Spleen (tissue), 11 donors: ENCODE measurements at regions not wholly inside any gene's neighbourhood (a gene's known extent, or its start where the extent isn't known, plus 50 kb on each side); places are given as distances from the start of the nearest gene placed in this dataset.

Experiments used
- DNase-seq: peaks from one replicate; pipeline ENCODE4 v3.0.0-alpha.2; 2020
- H3K27ac ChIP-seq, 8 donors: fragments of 200-600 bp; sonication (generic) in 7 of 8; 1 replicate in 4 of 8; 2 replicates in 4 of 8; pipeline versions ENCODE4 v1.5.0 to v1.8.0; 2016 to 2021; ENCODE audit warnings: inconsistent platforms in 4 of 8, mild to moderate bottlenecking in 4 of 8, moderate library complexity in 1 of 8
- H3K27me3 ChIP-seq, 7 donors: fragments of 200-600 bp; sonication (generic) in 6 of 7; replicated peaks in 1 of 7; 1 replicate in 4 of 7; 2 replicates in 3 of 7; pipeline versions ENCODE4 v1.5.0 to v1.8.0; 2016 to 2021; ENCODE audit warnings: inconsistent platforms in 3 of 7, mild to moderate bottlenecking in 1 of 7
- H3K36me3 ChIP-seq, 6 donors: fragments of 200-600 bp; sonication (generic) in 5 of 6; 1 replicate in 4 of 6; 2 replicates in 2 of 6; pipeline versions ENCODE4 v1.5.0 to v1.8.0; 2016 to 2021; ENCODE audit warnings: inconsistent platforms in 2 of 6
- H3K4me1 ChIP-seq, 6 donors: fragments of 200-600 bp; sonication (generic) in 5 of 6; 1 replicate in 3 of 6; 2 replicates in 3 of 6; pipeline versions ENCODE4 v1.5.0 to v1.8.0; 2016 to 2021; ENCODE audit warnings: inconsistent platforms in 3 of 6
- H3K4me3 ChIP-seq, 8 donors: fragments of 200-600 bp; sonication (generic) in 7 of 8; 1 replicate in 4 of 8; 2 replicates in 4 of 8; pipeline versions ENCODE4 v1.5.0 to v1.8.0; 2016 to 2021; ENCODE audit warnings: inconsistent platforms in 4 of 8, mild to moderate bottlenecking in 4 of 8, moderate library complexity in 2 of 8
- H3K9me3 ChIP-seq, 8 donors: fragments of 200-600 bp; sonication (generic) in 7 of 8; 1 replicate in 4 of 8; 2 replicates in 4 of 8; pipeline versions ENCODE4 v1.5.0 to v1.8.0; 2016 to 2021; ENCODE audit warnings: inconsistent platforms in 4 of 8
- CTCF ChIP-seq, 11 experiments: fragments of 200-600 bp in 7 of 11; fragments of 450-650 bp in 4 of 11; sonication (generic) in 4 of 11; IDR thresholded peaks in 8 of 11; conservative IDR thresholded peaks in 3 of 11; 1 replicate in 7 of 11; 2 replicates in 4 of 11; pipeline versions ENCODE4 v1.4.0 to v1.8.0; 2016 to 2021; ENCODE audit warnings: antibody characterized with exemption in 11 of 11, inconsistent platforms in 4 of 11, mild to moderate bottlenecking in 1 of 11
- POLR2A ChIP-seq, 3 donors: fragments of 450-650 bp; IDR thresholded peaks; one replicate each; pipeline ENCODE4 v1.5.1; 2017; ENCODE audit warnings: antibody characterized with exemption in 3 of 3, mild to moderate bottlenecking in 1 of 3
- POLR2AphosphoS5 ChIP-seq, 3 donors: sonication (generic); formaldehyde crosslinking; IDR thresholded peaks; one replicate each; pipeline ENCODE4 v1.5.1; 2017; ENCODE audit warnings: antibody characterized with exemption in 3 of 3
- WGBS, 5 donors: extraction: QIAGEN DNeasy Blood & Tissue Kit in 3 of 5; methylation state at CpG; one replicate each; pipeline versions ENCODE4 v1.1.5 to v1.1.7; 2013 to 2018; 5-methylcytosine and 5-hydroxymethylcytosine counted together
- intact Hi-C: fragments of 100-400 bp; cut with DNase I; formaldehyde crosslinking; loops from one replicate; pipeline ENCODE4 v1.15.0; 2023; ENCODE audit warnings: low total_unique reads
- donor health status: healthy with polysubstance abuse.
- donor health status: DM: no; HTN: no; CAD: no; lungs with moderate emphysema.
- donor health status: DM: no; HTN: no; CAD: no.
- donor health status: Bipolar disorder and iron deficiency.
- donor health status: healthy.
- donor health status: DM: no; HTN: no; CAD: no.
- donor health status: DM: yes; HTN: yes; CAD: no.

- H3K27me3 ChIP-seq = no peaks in the 10 kb centered on the region
- no peaks in the 10 kb centered on the region for H3K9me3 ChIP-seq
- intact Hi-C loops = no loop called here
- no peak overlapping the region for H3K27ac ChIP-seq
- peak; percentile 41 for DNase-seq
- WGBS, 5 donors = 61 to 69% (median 65%) methylated on average over 4 of the region's 4 CpGs
- no peak for TF ChIP-seq POLR2A (IDR thresholded peaks at IDR 0.05)
- TF ChIP-seq POLR2AphosphoS5 (IDR thresholded peaks at IDR 0.05) = no peak
- TF ChIP-seq CTCF (IDR thresholded peaks at IDR 0.05 in 8 of 11, conservative IDR thresholded peaks at IDR 0.05 in 3 of 11) = no peak
- H3K4me3 ChIP-seq = no peak overlapping the region
- H3K4me1 ChIP-seq = no peaks in the 10 kb centered on the region
- H3K36me3 ChIP-seq = no peaks in the 10 kb centered on the region
Measured at GRCh38 chr6:43935921-43936439, 166.0 kb downstream of the VEGFA start.

GRCh38 chr6:43934803-43935602 lies 165.0 kb downstream of the VEGFA start:
- Histone ChIP-seq H3K4me3 (no peak overlapping the region), H3K27me3 (no peaks in the 10 kb centered on the region), H3K4me1 (no peaks in the 10 kb centered on the region), H3K27ac (no peak overlapping the region), H3K9me3 (no peaks in the 10 kb centered on the region), H3K36me3 (no peaks in the 10 kb centered on the region)
- TF ChIP-seq CTCF (IDR thresholded peaks at IDR 0.05 in 8 of 11, conservative IDR thresholded peaks at IDR 0.05 in 3 of 11) (no peak), POLR2A (IDR thresholded peaks at IDR 0.05) (no peak), POLR2AphosphoS5 (IDR thresholded peaks at IDR 0.05) (no peak)
- WGBS, 5 donors = 73 to 83% (median 79%) methylated on average over 9 of the region's 9 CpGs
- peak; percentile 28 for DNase-seq
- intact Hi-C loops = no loop called here

GRCh38 chr6:43934183-43934802 lies 164.3 kb downstream of the VEGFA start:
- Histone ChIP-seq H3K27ac (no peak overlapping the region), H3K4me1 (no peaks in the 10 kb centered on the region), H3K27me3 (no peaks in the 10 kb centered on the region), H3K36me3 (no peaks in the 10 kb centered on the region), H3K9me3 (no peaks in the 10 kb centered on the region), H3K4me3 (no peak overlapping the region)
- peak; percentile 47 for DNase-seq
- intact Hi-C loops = no loop called here
- WGBS, 5 donors = 76 to 88% (median 86%) methylated on average over 4 of the region's 4 CpGs
- no peak for TF ChIP-seq CTCF (IDR thresholded peaks at IDR 0.05 in 8 of 11, conservative IDR thresholded peaks at IDR 0.05 in 3 of 11)
- no peak for TF ChIP-seq POLR2AphosphoS5 (IDR thresholded peaks at IDR 0.05)
- TF ChIP-seq POLR2A (IDR thresholded peaks at IDR 0.05) = no peak
